ENCODE measurements at regions not wholly inside any gene's neighbourhood (a gene's known extent, or its start where the extent isn't known, plus 50 kb on each side); places are given as distances from the start of the nearest gene placed in this dataset.

- TF ChIP-seq EZH2 (IDR thresholded peaks at IDR 0.05; ENCODE audit: borderline replicate concordance, control insufficient read depth, low read depth, low read length): no peak
- TF ChIP-seq, protein P1, sequence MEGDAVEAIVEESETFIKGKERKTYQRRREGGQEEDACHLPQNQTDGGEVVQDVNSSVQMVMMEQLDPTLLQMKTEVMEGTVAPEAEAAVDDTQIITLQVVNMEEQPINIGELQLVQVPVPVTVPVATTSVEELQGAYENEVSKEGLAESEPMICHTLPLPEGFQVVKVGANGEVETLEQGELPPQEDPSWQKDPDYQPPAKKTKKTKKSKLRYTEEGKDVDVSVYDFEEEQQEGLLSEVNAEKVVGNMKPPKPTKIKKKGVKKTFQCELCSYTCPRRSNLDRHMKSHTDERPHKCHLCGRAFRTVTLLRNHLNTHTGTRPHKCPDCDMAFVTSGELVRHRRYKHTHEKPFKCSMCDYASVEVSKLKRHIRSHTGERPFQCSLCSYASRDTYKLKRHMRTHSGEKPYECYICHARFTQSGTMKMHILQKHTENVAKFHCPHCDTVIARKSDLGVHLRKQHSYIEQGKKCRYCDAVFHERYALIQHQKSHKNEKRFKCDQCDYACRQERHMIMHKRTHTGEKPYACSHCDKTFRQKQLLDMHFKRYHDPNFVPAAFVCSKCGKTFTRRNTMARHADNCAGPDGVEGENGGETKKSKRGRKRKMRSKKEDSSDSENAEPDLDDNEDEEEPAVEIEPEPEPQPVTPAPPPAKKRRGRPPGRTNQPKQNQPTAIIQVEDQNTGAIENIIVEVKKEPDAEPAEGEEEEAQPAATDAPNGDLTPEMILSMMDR (IDR thresholded peaks at IDR 0.05 in 2 of 3, conservative IDR thresholded peaks at IDR 0.05 in 1 of 3; ENCODE audit: control insufficient read depth in 2 of 3, extremely low read depth in 1 of 3, insufficient read depth in 1 of 3, low read depth in 3 of 3, low read length in 3 of 3): no peak
- TF ChIP-seq CHD2 (IDR thresholded peaks at IDR 0.05; ENCODE audit: borderline replicate concordance, low read depth, low read length): no peak
Measured at GRCh38 chr13:27370305-27370872, 54.0 kb upstream of the GTF3A start.
